ENCODE measurements at regions not wholly inside any gene's neighbourhood (a gene's known extent, or its start where the extent isn't known, plus 50 kb on each side); places are given as distances from the start of the nearest gene placed in this dataset.

GRCh38 chr14:104328607-104329006 lies 190.2 kb downstream of the KIF26A start:
- FAIRE-seq (no peak), DNase-seq (ENCODE audit: extremely low read depth in 1 of 4, low spot score in 3 of 4) (no peak), ATAC-seq (no peak)
- in situ Hi-C loops (cut with MboI) = no loop called here
- H3K4me2 ChIP-seq (ENCODE audit: insufficient read depth, low read length) = no peak overlapping the region
- H3K27me3 ChIP-seq (ENCODE audit: control insufficient read depth in 2 of 2, insufficient read depth in 2 of 2, low read length in 2 of 2) = no peaks in the 10 kb centered on the region
- H3K79me2 ChIP-seq (ENCODE audit: control insufficient read depth, insufficient read depth, low read length) = no peaks in the 10 kb centered on the region
- TF ChIP-seq BMI1 (IDR thresholded peaks at IDR 0.05; ENCODE audit: low read length) (no peak), ATF4 (CRISPR knock-in tag; IDR thresholded peaks at IDR 0.05) (no peak), DIDO1 (tag; IDR thresholded peaks at IDR 0.05; ENCODE audit: low read depth) (no peak), HDGF (IDR thresholded peaks at IDR 0.05) (no peak)
- H2AFZ ChIP-seq (ENCODE audit: low read depth, low read length) = no peak overlapping the region
- H4K20me1 ChIP-seq (replicated peaks; ENCODE audit: control insufficient read depth, insufficient read depth, low read length) = no peaks in the 10 kb centered on the region
- peaks cover 3% of the 10 kb centered on the region for H3K9me1 ChIP-seq (ENCODE audit: control insufficient read depth, insufficient read depth, low read length)
- no peak overlapping the region for H3K4me3 ChIP-seq
- intact Hi-C loops (cut with micrococcal nuclease) = no loop called here
- no peak overlapping the region for H3K9ac ChIP-seq (ENCODE audit: insufficient read depth in 1 of 2, low read depth in 2 of 2, low read length in 2 of 2)
- no peaks in the 10 kb centered on the region for H3K36me3 ChIP-seq (ENCODE audit: control insufficient read depth, insufficient read depth, low read length)
- H3K4me1 ChIP-seq (replicated peaks in 1 of 2; ENCODE audit: control insufficient read depth in 2 of 2, insufficient read depth in 2 of 2, low read length in 2 of 2) = no peaks in the 10 kb centered on the region
- ChIA-PET CTCF (ENCODE audit: low intra/inter-chr PET ratio) (no interaction called here), POLR2A (no interaction called here)
- 0% methylated on average over 2 of the region's 5 CpGs for WGBS (ENCODE audit: insufficient coverage, low coverage, missing lambda C conversion rate)
- no peak overlapping the region for H3K27ac ChIP-seq (ENCODE audit: extremely low read depth, low read depth, low read length)
- no peaks in the 10 kb centered on the region for H3K9me3 ChIP-seq (replicated peaks; ENCODE audit: control insufficient read depth, insufficient read depth, low read depth, low read length)
- BruUV-seq (replicated peaks) = no TSS peak

GRCh38 chr14:104329793-104330192 lies 191.4 kb downstream of the KIF26A start:
- no TSS peak for BruUV-seq (replicated peaks)
- POLR2A ChIA-PET = no interaction called here
- no peaks in the 10 kb centered on the region for H3K4me1 ChIP-seq (replicated peaks in 1 of 2; ENCODE audit: control insufficient read depth in 2 of 2, insufficient read depth in 2 of 2, low read length in 2 of 2)
- no peak for FAIRE-seq
- in situ Hi-C loops (cut with MboI) (no loop called here), intact Hi-C loops (cut with micrococcal nuclease) (no loop called here)
- H3K27ac ChIP-seq (ENCODE audit: extremely low read depth, low read depth, low read length) = no peak overlapping the region
- H3K9me3 ChIP-seq (replicated peaks; ENCODE audit: control insufficient read depth, insufficient read depth, low read depth, low read length) = no peaks in the 10 kb centered on the region
- H3K27me3 ChIP-seq (ENCODE audit: control insufficient read depth in 2 of 2, insufficient read depth in 2 of 2, low read length in 2 of 2) = peaks cover 0 to 4% of the 10 kb centered on the region in 2 experiments; a peak in 1 of 5 replicates
- H4K20me1 ChIP-seq (replicated peaks; ENCODE audit: control insufficient read depth, insufficient read depth, low read length) = no peaks in the 10 kb centered on the region
- no peak for DNase-seq (ENCODE audit: extremely low read depth in 1 of 4, low spot score in 3 of 4)
- no peak overlapping the region for H3K4me2 ChIP-seq (ENCODE audit: insufficient read depth, low read length)
- H2AFZ ChIP-seq (ENCODE audit: low read depth, low read length) = no peak overlapping the region
- no peaks in the 10 kb centered on the region for H3K36me3 ChIP-seq (ENCODE audit: control insufficient read depth, insufficient read depth, low read length)
- no peak for ATAC-seq
- peaks cover 3% of the 10 kb centered on the region for H3K9me1 ChIP-seq (ENCODE audit: control insufficient read depth, insufficient read depth, low read length)
- CTCF ChIA-PET (ENCODE audit: low intra/inter-chr PET ratio) = no interaction called here
- WGBS (ENCODE audit: insufficient coverage, low coverage, missing lambda C conversion rate) = 0% methylated on average over 1 of the region's 1 CpG
- H3K4me3 ChIP-seq = no peak overlapping the region
- no peak overlapping the region for H3K9ac ChIP-seq (ENCODE audit: insufficient read depth in 1 of 2, low read depth in 2 of 2, low read length in 2 of 2)
- H3K79me2 ChIP-seq (ENCODE audit: control insufficient read depth, insufficient read depth, low read length) = no peaks in the 10 kb centered on the region
- no peak for TF ChIP-seq ZNF79 (CRISPR knock-in tag; IDR thresholded peaks at IDR 0.05; ENCODE audit: low read depth)
- TF ChIP-seq FUS (optimal IDR thresholded peaks at IDR 0.05; ENCODE audit: low read depth, low read length) = no peak
- no peak for TF ChIP-seq TGIF2 (CRISPR knock-in tag; IDR thresholded peaks at IDR 0.05)

All from K562 (cell line).